Common myeloid progenitor, CD34-positive (primary cell): ENCODE measurements at regions not wholly inside any gene's neighbourhood (a gene's known extent, or its start where the extent isn't known, plus 50 kb on each side); places are given as distances from the start of the nearest gene placed in this dataset.

Experiments
- CTCF ChIA-PET: fragments of 350-600 bp; sonication (Branson Sonifier 250); formaldehyde crosslinking; loops from one replicate; lab custom pipeline; 2021; ENCODE audit warnings: antibody characterized with exemption; lab: Charles Lee
- POLR2A ChIA-PET: fragments of 350-600 bp; sonication (Branson Sonifier 250); formaldehyde crosslinking; loops from one replicate; lab custom pipeline; 2021; ENCODE audit warnings: antibody characterized with exemption; lab: Charles Lee
- DNase-seq, 3 donors: peaks; one replicate each; pipeline versions ENCODE4 v3.0.0 to v3.0.0-alpha.2; 2013
- H3K27ac ChIP-seq, 2 experiments: 1 replicate in 1 of 2; 2 replicates in 1 of 2; pipeline ENCODE4 v1.7.0; 2013; ENCODE audit warnings: inconsistent platforms in 2 of 2, low read length in 2 of 2, mild to moderate bottlenecking in 2 of 2, low read depth in 1 of 2, moderate library complexity in 1 of 2; ENCODE audit not compliant: severe bottlenecking in 2 of 2, insufficient read depth in 1 of 2, poor library complexity in 1 of 2
- H3K27me3 ChIP-seq, 5 experiments: replicated peaks in 2 of 5; 1 replicate in 3 of 5; 2 replicates in 2 of 5; pipeline versions ENCODE4 v1.6.1 to v1.7.0; 2013; ENCODE audit warnings: low read length in 4 of 5, mild to moderate bottlenecking in 2 of 5, moderate library complexity in 2 of 5, inconsistent platforms in 1 of 5; ENCODE audit not compliant: insufficient read depth in 5 of 5, control insufficient read depth in 4 of 5
- H3K36me3 ChIP-seq, 4 experiments: 1 replicate in 2 of 4; 2 replicates in 2 of 4; pipeline versions ENCODE4 v1.6.1 to v1.7.0; 2013; ENCODE audit warnings: low read length in 3 of 4, control low read depth in 1 of 4, mild to moderate bottlenecking in 1 of 4; ENCODE audit not compliant: control insufficient read depth in 4 of 4, insufficient read depth in 4 of 4
- H3K4me1 ChIP-seq, 4 experiments: 1 replicate in 3 of 4; 2 replicates in 1 of 4; pipeline versions ENCODE4 v1.6.1 to v1.7.1; 2013; ENCODE audit warnings: low read length in 3 of 4, mild to moderate bottlenecking in 3 of 4, control low read depth in 1 of 4, inconsistent platforms in 1 of 4, moderate library complexity in 1 of 4; ENCODE audit not compliant: control insufficient read depth in 4 of 4, insufficient read depth in 4 of 4; ENCODE audit errors: control extremely low read depth in 1 of 4
- H3K4me3 ChIP-seq, 7 experiments: 1 replicate in 4 of 7; 2 replicates in 3 of 7; pipeline versions ENCODE4 v1.5.1 to v1.7.0; 2013; ENCODE audit warnings: mild to moderate bottlenecking in 7 of 7, low read length in 6 of 7, moderate library complexity in 6 of 7, inconsistent platforms in 2 of 7, low read depth in 2 of 7, control low read depth in 1 of 7; ENCODE audit not compliant: insufficient read depth in 4 of 7, control insufficient read depth in 1 of 7; ENCODE audit errors: extremely low read depth in 1 of 7
- H3K9me3 ChIP-seq, 5 experiments: 1 replicate in 4 of 5; 2 replicates in 1 of 5; pipeline versions ENCODE4 v1.6.1 to v1.7.1; 2013; ENCODE audit warnings: low read length in 4 of 5, mild to moderate bottlenecking in 2 of 5, inconsistent platforms in 1 of 5, low read depth in 1 of 5, moderate library complexity in 1 of 5; ENCODE audit not compliant: control insufficient read depth in 4 of 5, insufficient read depth in 2 of 5; ENCODE audit errors: control extremely low read depth in 1 of 5
- WGBS: methylation state at CpG from one replicate; pipeline ENCODE4 v1.1.5; 2013; ENCODE audit not compliant: insufficient coverage; 5-methylcytosine and 5-hydroxymethylcytosine counted together

DNA sequence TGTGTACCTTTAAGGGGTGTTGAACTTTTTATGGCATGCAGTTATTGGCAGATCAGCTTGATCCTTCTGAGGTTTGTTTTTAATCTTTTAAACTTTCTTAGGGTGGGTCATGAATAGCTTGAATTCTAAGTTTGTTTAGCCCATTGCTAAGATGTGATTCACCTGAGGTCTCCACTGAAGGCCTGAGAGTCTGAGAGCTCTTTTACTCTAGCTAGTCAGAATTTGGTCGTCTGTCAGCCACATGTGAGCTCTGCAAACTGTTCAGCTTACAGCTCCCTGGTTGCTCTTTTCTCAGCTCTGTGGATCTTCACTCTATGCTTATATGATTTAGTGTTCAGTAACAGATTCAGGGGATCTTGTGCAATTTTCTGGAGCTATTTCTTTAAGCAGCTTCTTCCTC, 161.3 kb downstream of the ABHD5 start:
- H3K4me1 ChIP-seq: peaks cover 0 to 3% (median 0%) of the 10 kb centered on the region in 4 experiments
- H3K36me3 ChIP-seq: no peaks in the 10 kb centered on the region
- ChIA-PET POLR2A (no interaction called here), CTCF (interaction anchor here (0.8 to 1.2 kb wide), 3 partner anchors 77 to 326 kb away, joined by 3 read pairs; no protein-coding TSS in a partner anchor)
- H3K27ac ChIP-seq: no peak overlapping the region
- H3K9me3 ChIP-seq: peaks cover 0 to 8% (median 4%) of the 10 kb centered on the region in 5 experiments
- H3K27me3 ChIP-seq: peaks cover 0 to 15% (median 8%) of the 10 kb centered on the region in 5 experiments
- DNase-seq: no peak
- H3K4me3 ChIP-seq: no peak overlapping the region
- WGBS: 100% methylated on average over 1 of the region's 1 CpG

GRCh38 chr3:43854283-43854682, 163.5 kb downstream of the ABHD5 start:
- no peaks in the 10 kb centered on the region for H3K36me3 ChIP-seq
- DNase-seq: no peak
- peaks cover 0 to 4% (median 1%) of the 10 kb centered on the region in 5 experiments for H3K9me3 ChIP-seq
- CTCF ChIA-PET: interaction anchor here (1.0 to 3.6 kb wide), 4 partner anchors 9 to 379 kb away, joined by 3 to 33 read pairs (median 12); no protein-coding TSS in a partner anchor
- POLR2A ChIA-PET: no interaction called here
- 90% methylated on average over 2 of the region's 2 CpGs for WGBS
- no peak overlapping the region for H3K27ac ChIP-seq
- peaks cover 0 to 34% (median 18%) of the 10 kb centered on the region in 5 experiments for H3K27me3 ChIP-seq
- no peak overlapping the region for H3K4me3 ChIP-seq
- H3K4me1 ChIP-seq: peaks cover 0 to 3% (median 0%) of the 10 kb centered on the region in 4 experiments

- no peak overlapping the region for H3K27ac ChIP-seq
- DNase-seq: no peak
- no peaks in the 10 kb centered on the region for H3K36me3 ChIP-seq
These were observed 164.2 kb downstream of the ABHD5 start for GRCh38 chr3:43854916-43855315.

DNA sequence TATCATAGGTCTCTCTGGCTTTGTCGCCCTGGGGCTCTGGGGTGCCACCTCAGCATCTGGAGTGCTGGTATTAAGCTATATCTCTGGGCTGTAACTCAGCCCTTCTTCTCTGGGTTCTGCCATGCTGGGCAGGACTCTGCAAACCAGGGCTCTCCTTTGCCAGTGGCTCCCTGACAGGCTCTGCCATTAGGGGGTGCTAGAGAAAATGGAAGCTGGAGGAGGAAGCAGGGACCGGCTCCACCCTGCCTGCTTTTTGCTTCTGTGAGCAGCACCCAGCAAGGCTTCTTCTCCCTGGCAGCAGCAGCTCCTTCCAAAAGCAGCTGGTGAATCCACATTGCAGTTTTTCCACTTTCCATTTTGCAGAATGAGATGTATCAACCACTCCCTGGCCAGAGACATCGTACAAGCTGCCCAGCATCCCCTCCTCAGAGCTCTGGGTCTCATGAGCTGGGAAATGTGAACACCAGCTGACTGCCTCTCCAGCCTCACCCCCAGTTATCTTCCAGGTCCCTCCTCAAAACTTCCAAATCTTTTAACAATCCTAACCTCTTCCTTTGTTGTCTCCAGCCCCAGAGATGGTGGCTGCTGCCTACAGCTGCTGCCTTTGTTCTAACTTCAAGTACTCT, 165.0 kb downstream of the ABHD5 start:
- H3K27me3 ChIP-seq: peaks cover 0 to 41% (median 18%) of the 10 kb centered on the region in 5 experiments
- WGBS: 45% methylated on average over 3 of the region's 3 CpGs

More at GRCh38 chr3:43854916-43855315, 164.2 kb downstream of the ABHD5 start:
- POLR2A ChIA-PET: interaction anchor here (1.2 kb wide), 1 partner anchor 17 kb away, joined by 4 read pairs; no protein-coding TSS in a partner anchor
- 86% methylated on average over 5 of the region's 6 CpGs for WGBS
- peaks cover 0 to 3% (median 0%) of the 10 kb centered on the region in 4 experiments for H3K4me1 ChIP-seq
- no peak overlapping the region for H3K4me3 ChIP-seq
- CTCF ChIA-PET: interaction anchor here (0.9 to 3.6 kb wide), 20 partner anchors 10 to 378 kb away, joined by 3 to 33 read pairs (median 4); no protein-coding TSS in a partner anchor
- peaks cover 0 to 41% (median 18%) of the 10 kb centered on the region in 5 experiments for H3K27me3 ChIP-seq
- peaks cover 0 to 3% (median 0%) of the 10 kb centered on the region in 5 experiments for H3K9me3 ChIP-seq

DNA sequence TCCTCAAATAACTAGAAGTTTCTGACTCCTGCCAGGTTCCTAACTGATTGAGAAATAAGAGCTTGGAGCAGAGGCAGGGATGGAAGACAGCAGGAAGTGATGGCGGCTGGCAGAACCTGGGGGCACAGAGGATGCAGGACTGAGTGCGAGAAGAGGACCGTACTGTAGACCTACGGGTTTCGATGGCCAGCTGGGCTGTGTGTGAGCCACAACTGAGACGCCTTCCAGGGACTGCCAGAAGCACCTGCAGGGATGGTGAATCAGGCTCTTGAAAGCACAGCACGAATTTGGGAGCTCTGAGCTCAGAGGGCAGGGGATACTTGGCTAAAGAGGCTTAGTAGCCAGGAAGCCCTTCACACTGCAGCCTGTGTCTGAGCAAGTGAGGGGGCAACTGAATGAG, 165.6 kb downstream of the ABHD5 start:
- H3K9me3 ChIP-seq: no peaks in the 10 kb centered on the region
- no peak for DNase-seq
- CTCF ChIA-PET: interaction anchor here (0.6 to 3.6 kb wide), 22 partner anchors 9 to 1575 kb away, joined by 3 to 33 read pairs (median 4); no protein-coding TSS in a partner anchor
- peaks cover 0 to 41% (median 18%) of the 10 kb centered on the region in 5 experiments for H3K27me3 ChIP-seq
- 100% methylated on average over 7 of the region's 7 CpGs for WGBS
- peaks cover 0 to 3% (median 0%) of the 10 kb centered on the region in 4 experiments for H3K4me1 ChIP-seq
- POLR2A ChIA-PET: interaction anchor here (0.6 kb wide), 1 partner anchor 1327 kb away, joined by 5 read pairs; no protein-coding TSS in a partner anchor
- no peaks in the 10 kb centered on the region for H3K36me3 ChIP-seq
- H3K27ac ChIP-seq: no peak overlapping the region
- H3K4me3 ChIP-seq: no peak overlapping the region

More for the DNA sequence above, 165.0 kb downstream of the ABHD5 start:
- DNase-seq: peak; percentile 51 to 81 (median 75)
- Histone ChIP-seq H3K36me3 (no peaks in the 10 kb centered on the region), H3K4me1 (peaks cover 0 to 3% (median 0%) of the 10 kb centered on the region in 4 experiments), H3K9me3 (no peaks in the 10 kb centered on the region), H3K27ac (no peak overlapping the region), H3K4me3 (no peak overlapping the region)
- ChIA-PET POLR2A (interaction anchor here (0.6 to 1.2 kb wide), 2 partner anchors 16 to 1326 kb away, joined by 4 to 5 read pairs; no protein-coding TSS in a partner anchor), CTCF (interaction anchor here (0.7 to 3.6 kb wide), 30 partner anchors 9 to 377 kb away, joined by 3 to 33 read pairs (median 4); no protein-coding TSS in a partner anchor)

DNA sequence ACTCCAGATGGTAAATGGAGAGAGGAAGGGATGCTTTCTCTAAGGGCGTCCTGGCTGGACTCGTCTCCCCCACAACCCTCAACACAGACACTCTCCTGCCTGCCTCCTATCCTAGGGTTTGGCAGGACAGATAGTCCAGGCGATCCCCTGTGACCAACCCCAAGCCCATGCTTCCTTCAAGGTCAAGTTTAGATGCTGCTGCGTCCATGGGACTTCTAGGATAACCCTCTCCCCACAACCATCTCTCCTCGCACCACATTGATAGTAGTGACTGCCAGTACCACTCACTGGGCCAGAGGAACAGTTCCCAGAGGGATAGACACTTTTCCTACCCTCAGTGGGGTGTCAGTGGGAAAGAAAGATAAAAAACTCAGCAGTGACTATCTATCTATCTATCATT, 166.0 kb downstream of the ABHD5 start:
- Histone ChIP-seq H3K27me3 (peaks cover 0 to 41% (median 18%) of the 10 kb centered on the region in 5 experiments), H3K4me1 (peaks cover 0 to 3% (median 0%) of the 10 kb centered on the region in 4 experiments), H3K9me3 (no peaks in the 10 kb centered on the region), H3K36me3 (no peaks in the 10 kb centered on the region), H3K27ac (no peak overlapping the region), H3K4me3 (no peak overlapping the region)
- ChIA-PET CTCF (interaction anchor here (0.6 to 3.6 kb wide), 9 partner anchors 12 to 1574 kb away, joined by 3 to 33 read pairs (median 4); no protein-coding TSS in a partner anchor), POLR2A (no interaction called here)
- WGBS: 100% methylated on average over 5 of the region's 5 CpGs
- DNase-seq: no peak
